Chondrocyte (in vitro differentiated cells): ENCODE measurements at regions not wholly inside any gene's neighbourhood (a gene's known extent, or its start where the extent isn't known, plus 50 kb on each side); places are given as distances from the start of the nearest gene placed in this dataset.

Experiments
- DNase-seq: peaks from one replicate; pipeline ENCODE4 v3.0.0; 2021; ENCODE audit warnings: mixed read lengths, low spot score
- H3K27ac Mint-ChIP-seq: one replicate; pipeline ENCODE4 v1.8.0; 2021; ENCODE audit warnings: mild to moderate bottlenecking, moderate library complexity, mixed read lengths; ENCODE audit not compliant: unreplicated experiment
- H3K27me3 Mint-ChIP-seq: 2 replicates; pipeline ENCODE4 v1.8.0; 2021; ENCODE audit warnings: low read depth, mixed read lengths
- H3K36me3 Mint-ChIP-seq: 2 replicates; pipeline ENCODE4 v1.8.0; 2021; ENCODE audit warnings: low read depth, mixed read lengths
- H3K4me1 Mint-ChIP-seq: 2 replicates; pipeline ENCODE4 v1.8.0; 2021; ENCODE audit warnings: low read depth, mild to moderate bottlenecking, mixed read lengths
- H3K4me3 Mint-ChIP-seq: one replicate; pipeline ENCODE4 v1.8.0; 2021; ENCODE audit warnings: mild to moderate bottlenecking, moderate library complexity, mixed read lengths; ENCODE audit not compliant: unreplicated experiment
- H3K9me3 Mint-ChIP-seq: 2 replicates; pipeline ENCODE4 v1.8.0; 2021; ENCODE audit warnings: low read depth, mixed read lengths
- TF ChIP-seq, protein P1 (sequence below): fragments of 200-600 bp; sonication (generic); IDR thresholded peaks from 2 replicates; pipeline ENCODE4 v1.5.0; 2021; ENCODE audit warnings: antibody characterized with exemption, mild to moderate bottlenecking, moderate library complexity

GRCh38 chr12:127670796-127671195 is 596.2 kb upstream of the TMEM132C start:
- no peaks in the 10 kb centered on the region for H3K9me3 Mint-ChIP-seq
- peaks cover 29% of the 10 kb centered on the region for H3K4me1 Mint-ChIP-seq

DNA sequence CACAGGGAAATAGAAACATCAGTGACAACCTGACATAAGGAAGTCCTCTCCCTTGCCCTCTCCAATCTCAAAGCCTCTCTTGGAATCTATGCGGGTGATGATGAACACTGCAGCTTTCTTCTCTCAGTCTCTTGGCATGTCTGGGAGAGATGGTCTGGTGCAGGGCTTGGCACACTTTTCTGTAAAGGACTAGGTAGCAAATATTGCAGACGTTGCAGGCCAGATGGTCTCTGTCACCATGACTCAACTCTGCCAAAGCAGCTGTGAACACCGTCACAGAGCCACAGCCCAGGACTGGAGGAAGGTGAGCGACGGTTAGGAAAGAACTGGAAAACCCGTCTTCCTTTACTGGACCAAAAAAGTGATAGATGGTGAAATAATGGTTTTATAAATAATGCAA is 591.0 kb upstream of the TMEM132C start:
- TF ChIP-seq, protein P1, sequence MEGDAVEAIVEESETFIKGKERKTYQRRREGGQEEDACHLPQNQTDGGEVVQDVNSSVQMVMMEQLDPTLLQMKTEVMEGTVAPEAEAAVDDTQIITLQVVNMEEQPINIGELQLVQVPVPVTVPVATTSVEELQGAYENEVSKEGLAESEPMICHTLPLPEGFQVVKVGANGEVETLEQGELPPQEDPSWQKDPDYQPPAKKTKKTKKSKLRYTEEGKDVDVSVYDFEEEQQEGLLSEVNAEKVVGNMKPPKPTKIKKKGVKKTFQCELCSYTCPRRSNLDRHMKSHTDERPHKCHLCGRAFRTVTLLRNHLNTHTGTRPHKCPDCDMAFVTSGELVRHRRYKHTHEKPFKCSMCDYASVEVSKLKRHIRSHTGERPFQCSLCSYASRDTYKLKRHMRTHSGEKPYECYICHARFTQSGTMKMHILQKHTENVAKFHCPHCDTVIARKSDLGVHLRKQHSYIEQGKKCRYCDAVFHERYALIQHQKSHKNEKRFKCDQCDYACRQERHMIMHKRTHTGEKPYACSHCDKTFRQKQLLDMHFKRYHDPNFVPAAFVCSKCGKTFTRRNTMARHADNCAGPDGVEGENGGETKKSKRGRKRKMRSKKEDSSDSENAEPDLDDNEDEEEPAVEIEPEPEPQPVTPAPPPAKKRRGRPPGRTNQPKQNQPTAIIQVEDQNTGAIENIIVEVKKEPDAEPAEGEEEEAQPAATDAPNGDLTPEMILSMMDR: no peak
- Mint-ChIP-seq H3K4me1 (peaks cover 9% of the 10 kb centered on the region), H3K4me3 (no peak overlapping the region), H3K9me3 (no peaks in the 10 kb centered on the region), H3K36me3 (no peaks in the 10 kb centered on the region), H3K27ac (no peak overlapping the region), H3K27me3 (no peaks in the 10 kb centered on the region)
- DNase-seq: no peak

More at GRCh38 chr12:127670796-127671195, 596.2 kb upstream of the TMEM132C start:
- TF ChIP-seq, protein P1: no peak
- H3K27me3 Mint-ChIP-seq: no peaks in the 10 kb centered on the region
- H3K27ac Mint-ChIP-seq: no peak overlapping the region
- H3K36me3 Mint-ChIP-seq: no peaks in the 10 kb centered on the region
- no peak for DNase-seq
- H3K4me3 Mint-ChIP-seq: no peak overlapping the region

DNA sequence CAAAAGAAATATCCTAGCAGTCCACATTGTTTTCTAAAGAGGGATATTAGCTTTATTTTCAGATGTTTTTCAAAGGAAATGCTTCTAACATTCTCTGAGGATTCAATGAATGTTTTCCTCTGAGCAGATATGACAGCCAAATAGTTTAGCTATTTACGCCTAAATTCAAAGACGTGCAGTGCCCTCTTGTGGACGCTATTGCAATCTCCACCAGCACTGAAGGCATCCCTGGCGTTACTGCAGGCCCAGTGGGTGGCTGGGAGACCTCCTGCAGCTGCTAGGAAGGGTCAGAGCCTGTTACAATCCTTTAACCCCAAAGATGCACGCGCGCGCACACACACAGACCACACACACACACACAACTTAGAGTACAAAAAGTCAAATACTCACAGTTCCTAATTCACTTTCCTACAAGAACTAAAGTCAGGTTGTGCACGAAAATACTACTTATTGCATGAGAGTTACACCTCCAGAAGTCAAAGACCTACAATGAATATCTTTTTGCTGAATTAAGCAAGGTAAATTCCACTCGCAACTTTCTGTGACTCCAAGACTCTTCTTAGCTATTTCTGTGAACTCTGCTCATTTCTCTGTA is 589.3 kb upstream of the TMEM132C start:
- Mint-ChIP-seq H3K27ac (no peak overlapping the region), H3K36me3 (no peaks in the 10 kb centered on the region), H3K9me3 (no peaks in the 10 kb centered on the region), H3K4me3 (no peak overlapping the region), H3K27me3 (no peaks in the 10 kb centered on the region), H3K4me1 (peaks cover 16% of the 10 kb centered on the region)
- no peak for DNase-seq
- TF ChIP-seq, protein P1: peak; percentile 94

DNA sequence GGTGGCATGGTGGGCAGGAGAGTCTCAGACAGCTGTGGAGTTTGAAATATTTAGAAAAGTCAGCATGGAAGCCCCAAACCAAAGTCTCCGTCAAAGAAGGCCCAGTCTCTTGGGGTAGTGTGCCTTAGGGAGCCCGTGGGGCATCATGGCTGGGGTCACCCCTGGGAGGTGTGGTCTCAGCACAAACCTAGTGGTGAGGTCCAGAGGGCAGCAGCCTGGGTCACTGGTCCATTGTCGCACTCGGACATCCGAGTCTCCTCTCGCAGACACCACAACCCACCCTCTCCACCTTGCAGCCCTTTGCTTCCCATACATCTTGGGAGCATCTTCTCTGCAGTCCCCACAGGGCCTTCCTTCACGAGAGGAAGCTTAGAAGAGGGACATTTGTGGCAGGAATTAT is 588.0 kb upstream of the TMEM132C start:
- no peak overlapping the region for H3K4me3 Mint-ChIP-seq
- H3K36me3 Mint-ChIP-seq: no peaks in the 10 kb centered on the region
- H3K4me1 Mint-ChIP-seq: peaks cover 16% of the 10 kb centered on the region
- H3K27me3 Mint-ChIP-seq: no peaks in the 10 kb centered on the region
- no peak for DNase-seq
- TF ChIP-seq, protein P1: no peak
- no peak overlapping the region for H3K27ac Mint-ChIP-seq
- H3K9me3 Mint-ChIP-seq: no peaks in the 10 kb centered on the region

- TF ChIP-seq, protein P1: no peak
- Mint-ChIP-seq H3K27ac (no peak overlapping the region), H3K36me3 (no peaks in the 10 kb centered on the region), H3K4me1 (peaks cover 16% of the 10 kb centered on the region), H3K4me3 (no peak overlapping the region), H3K27me3 (no peaks in the 10 kb centered on the region), H3K9me3 (peaks cover 6% of the 10 kb centered on the region)
- no peak for DNase-seq
These were observed 586.5 kb upstream of the TMEM132C start for GRCh38 chr12:127680516-127680915.
